ENCODE measurements at regions not wholly inside any gene's neighbourhood (a gene's known extent, or its start where the extent isn't known, plus 50 kb on each side); places are given as distances from the start of the nearest gene placed in this dataset.

GRCh38 chr5:100693481-100693880 lies 158.3 kb downstream of the FAM174A start:
- ATAC-seq (no peak), DNase-seq (no peak)
- no peaks in the 10 kb centered on the region for H3K9me3 ChIP-seq
- no peaks in the 10 kb centered on the region for H3K36me3 ChIP-seq (replicated peaks in 1 of 2; ENCODE audit: insufficient read depth in 1 of 2, low read depth in 2 of 2)
- H3K27me3 ChIP-seq = no peaks in the 10 kb centered on the region
- H3K4me3 ChIP-seq = no peak overlapping the region
- no peaks in the 10 kb centered on the region for H3K4me1 ChIP-seq
- 63 to 69% methylated on average over 1 of the region's 1 CpG for WGBS, 2 donors
- no peak overlapping the region for H3K27ac ChIP-seq
- intact Hi-C loops (cut with DNase I) = no loop called here
- no peak for TF ChIP-seq CTCF (IDR thresholded peaks at IDR 0.05)
- no peak for TF ChIP-seq POLR2A (IDR thresholded peaks at IDR 0.05)

DNA sequence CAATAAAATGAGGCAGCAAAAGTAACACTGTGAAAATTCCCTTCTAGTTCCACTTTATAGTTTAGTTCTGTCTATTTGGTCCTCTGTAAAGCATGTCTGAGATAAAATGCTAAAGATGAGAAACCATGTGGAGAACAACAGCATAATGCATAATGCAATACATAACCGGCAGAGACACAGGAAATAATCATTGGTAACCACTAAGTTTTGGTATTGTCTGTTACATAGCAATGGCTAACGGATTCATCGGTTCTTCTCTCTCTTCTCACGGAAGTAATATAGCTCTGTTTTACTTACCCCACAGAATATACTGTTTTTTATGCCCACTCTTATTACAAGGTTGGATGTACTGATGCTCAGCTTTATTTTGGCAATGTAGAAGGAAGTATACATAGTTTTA lies 158.9 kb downstream of the FAM174A start:
- Histone ChIP-seq H3K4me1 (no peaks in the 10 kb centered on the region), H3K4me3 (no peak overlapping the region), H3K27ac (no peak overlapping the region), H3K36me3 (replicated peaks in 1 of 2; ENCODE audit: insufficient read depth in 1 of 2, low read depth in 2 of 2) (no peaks in the 10 kb centered on the region), H3K9me3 (no peaks in the 10 kb centered on the region), H3K27me3 (no peaks in the 10 kb centered on the region)
- 34 to 75% methylated on average over 4 of the region's 4 CpGs for WGBS, 2 donors
- intact Hi-C loops (cut with DNase I) = no loop called here
- DNase-seq (no peak), ATAC-seq (no peak)
- no peak for TF ChIP-seq POLR2A (IDR thresholded peaks at IDR 0.05)
- no peak for TF ChIP-seq CTCF (IDR thresholded peaks at IDR 0.05)

- Histone ChIP-seq H3K27ac (no peak overlapping the region), H3K27me3 (no peaks in the 10 kb centered on the region), H3K4me1 (no peaks in the 10 kb centered on the region), H3K4me3 (no peak overlapping the region), H3K9me3 (no peaks in the 10 kb centered on the region), H3K36me3 (replicated peaks in 1 of 2; ENCODE audit: insufficient read depth in 1 of 2, low read depth in 2 of 2) (no peaks in the 10 kb centered on the region)
- intact Hi-C loops (cut with DNase I) = no loop called here
- TF ChIP-seq POLR2A (IDR thresholded peaks at IDR 0.05) (no peak), CTCF (IDR thresholded peaks at IDR 0.05) (no peak)
- DNase-seq (no peak), ATAC-seq (no peak)
- WGBS, 2 donors = 51 to 55% methylated on average over 2 of the region's 2 CpGs
Observed at GRCh38 chr5:100697970-100698369, 162.8 kb downstream of the FAM174A start.

GRCh38 chr5:100706776-100707175 lies 171.6 kb downstream of the FAM174A start:
- Histone ChIP-seq H3K4me3 (no peak overlapping the region), H3K27ac (no peak overlapping the region), H3K9me3 (no peaks in the 10 kb centered on the region), H3K4me1 (no peaks in the 10 kb centered on the region), H3K27me3 (no peaks in the 10 kb centered on the region), H3K36me3 (replicated peaks in 1 of 2; ENCODE audit: insufficient read depth in 1 of 2, low read depth in 2 of 2) (no peaks in the 10 kb centered on the region)
- no peak for DNase-seq
- no peak for ATAC-seq
- intact Hi-C loops (cut with DNase I) = no loop called here
- 25 to 54% methylated on average over 1 of the region's 1 CpG for WGBS, 2 donors
- TF ChIP-seq POLR2A (IDR thresholded peaks at IDR 0.05) (no peak), CTCF (IDR thresholded peaks at IDR 0.05) (peak in 4 of 7 experiments; percentile 12 to 40 (median 28))

- Histone ChIP-seq H3K36me3 (replicated peaks in 1 of 2; ENCODE audit: insufficient read depth in 1 of 2, low read depth in 2 of 2) (no peaks in the 10 kb centered on the region), H3K27me3 (no peaks in the 10 kb centered on the region), H3K4me1 (no peaks in the 10 kb centered on the region), H3K27ac (no peak overlapping the region), H3K9me3 (no peaks in the 10 kb centered on the region), H3K4me3 (no peak overlapping the region)
- intact Hi-C loops (cut with DNase I) = no loop called here
- ATAC-seq (no peak), DNase-seq (no peak)
- WGBS, 2 donors = 38 to 42% methylated on average over 1 of the region's 1 CpG
- no peak for TF ChIP-seq POLR2A (IDR thresholded peaks at IDR 0.05)
Observed at GRCh38 chr5:100708645-100709171, 173.5 kb downstream of the FAM174A start.

Measured in body of pancreas (tissue), 4 donors.